Endodermal cell (in vitro differentiated cells): ENCODE measurements at regions not wholly inside any gene's neighbourhood (a gene's known extent, or its start where the extent isn't known, plus 50 kb on each side); places are given as distances from the start of the nearest gene placed in this dataset.

Experiments used
- DNase-seq: peaks from one replicate; pipeline ENCODE4 v3.0.0-alpha.2; 2017
- H3K27ac ChIP-seq: 2 replicates; pipeline ENCODE4 v1.5.1; 2013; ENCODE audit warnings: mild to moderate bottlenecking, low read depth, low read length, moderate library complexity
- H3K27me3 ChIP-seq: 2 replicates; pipeline ENCODE4 v1.6.1; 2013; ENCODE audit warnings: mild to moderate bottlenecking, low read length, moderate library complexity; ENCODE audit not compliant: insufficient read depth, control insufficient read depth, poor library complexity, severe bottlenecking
- H3K36me3 ChIP-seq: 2 replicates; pipeline ENCODE4 v1.7.0; 2013; ENCODE audit warnings: mild to moderate bottlenecking, low read length, moderate library complexity; ENCODE audit not compliant: control insufficient read depth, insufficient read depth
- H3K4me1 ChIP-seq: one replicate; pipeline ENCODE4 v1.7.0; 2013; ENCODE audit warnings: low read length; ENCODE audit not compliant: control insufficient read depth, insufficient read depth
- H3K4me3 ChIP-seq: 2 replicates; pipeline ENCODE4 v1.5.1; 2013; ENCODE audit warnings: mild to moderate bottlenecking, low read length, moderate library complexity
- H3K9ac ChIP-seq: 2 replicates; pipeline ENCODE4 v1.6.1; 2013; ENCODE audit warnings: mild to moderate bottlenecking, low read length, moderate library complexity; ENCODE audit not compliant: poor library complexity, severe bottlenecking; ENCODE audit errors: extremely low read depth
- H3K9me3 ChIP-seq: 2 replicates; pipeline ENCODE4 v1.6.1; 2013; ENCODE audit warnings: mild to moderate bottlenecking, low read length, moderate library complexity; ENCODE audit not compliant: control insufficient read depth
- H3K27ac Mint-ChIP-seq: 2 replicates; pipeline ENCODE4 v1.8.0; 2020; ENCODE audit warnings: mixed read lengths
- H3K27me3 Mint-ChIP-seq: 2 replicates; pipeline ENCODE4 v1.8.0; 2021; ENCODE audit warnings: mild to moderate bottlenecking, mixed read lengths; ENCODE audit not compliant: insufficient read depth
- H3K36me3 Mint-ChIP-seq: 2 replicates; pipeline ENCODE4 v1.8.0; 2020; ENCODE audit warnings: low read depth, mixed read lengths
- H3K4me1 Mint-ChIP-seq: 2 replicates; pipeline ENCODE4 v1.8.0; 2020; ENCODE audit warnings: mixed read lengths
- H3K4me3 Mint-ChIP-seq: 2 replicates; pipeline ENCODE4 v1.8.0; 2020; ENCODE audit warnings: mild to moderate bottlenecking, moderate library complexity, mixed read lengths
- H3K9me3 Mint-ChIP-seq: 2 replicates; pipeline ENCODE4 v1.8.0; 2020; ENCODE audit warnings: mild to moderate bottlenecking, mixed read lengths
- WGBS, 2 experiments: methylation state at CpG; one replicate each; pipeline versions ENCODE4 v1.1.5 to v1.1.7; 2013; ENCODE audit warnings: missing lambda C conversion rate in 2 of 2, mixed read lengths in 1 of 2; ENCODE audit not compliant: insufficient coverage in 1 of 2, insufficient read length in 1 of 2; 5-methylcytosine and 5-hydroxymethylcytosine counted together
- TF ChIP-seq, protein P1 (sequence below): fragments of 200-600 bp; sonication (generic); conservative IDR thresholded peaks from 2 replicates; pipeline ENCODE4 v1.5.0; 2021; ENCODE audit warnings: antibody characterized with exemption, mild to moderate bottlenecking

- no peaks in the 10 kb centered on the region for H3K4me1 ChIP-seq
- H3K27ac Mint-ChIP-seq, result no peak overlapping the region
- no peaks in the 10 kb centered on the region for H3K27me3 ChIP-seq
Measured at GRCh38 chr7:16084370-16084769, 337.0 kb downstream of the CRPPA start.

DNA sequence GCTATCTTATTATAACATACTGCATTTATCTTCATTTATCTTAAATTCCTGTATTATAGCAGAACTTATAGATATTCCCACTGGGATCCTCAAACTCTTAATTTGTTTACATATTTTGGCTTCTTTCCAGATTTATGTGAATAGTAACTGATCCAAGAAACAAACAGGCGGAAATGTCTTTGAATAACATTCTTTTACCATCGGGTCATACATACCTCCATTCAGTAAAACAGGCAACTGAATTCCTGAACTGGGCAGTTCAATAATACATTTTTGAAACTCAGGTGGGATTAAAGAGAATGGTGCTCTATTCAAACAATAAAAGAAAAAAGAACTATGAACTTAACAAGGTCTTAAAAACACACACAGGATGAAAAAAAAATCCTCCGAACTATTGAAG lies 337.4 kb downstream of the CRPPA start:
- Histone ChIP-seq H3K9me3 (no peaks in the 10 kb centered on the region), H3K9ac (no peak overlapping the region), H3K36me3 (no peaks in the 10 kb centered on the region), H3K27ac (no peak overlapping the region), H3K27me3 (no peaks in the 10 kb centered on the region), H3K4me3 (no peak overlapping the region), H3K4me1 (no peaks in the 10 kb centered on the region)
- Mint-ChIP-seq H3K27ac (no peak overlapping the region), H3K36me3 (no peaks in the 10 kb centered on the region), H3K4me1 (no peaks in the 10 kb centered on the region), H3K9me3 (no peaks in the 10 kb centered on the region), H3K4me3 (no peak overlapping the region), H3K27me3 (no peaks in the 10 kb centered on the region)
- TF ChIP-seq, protein P1, sequence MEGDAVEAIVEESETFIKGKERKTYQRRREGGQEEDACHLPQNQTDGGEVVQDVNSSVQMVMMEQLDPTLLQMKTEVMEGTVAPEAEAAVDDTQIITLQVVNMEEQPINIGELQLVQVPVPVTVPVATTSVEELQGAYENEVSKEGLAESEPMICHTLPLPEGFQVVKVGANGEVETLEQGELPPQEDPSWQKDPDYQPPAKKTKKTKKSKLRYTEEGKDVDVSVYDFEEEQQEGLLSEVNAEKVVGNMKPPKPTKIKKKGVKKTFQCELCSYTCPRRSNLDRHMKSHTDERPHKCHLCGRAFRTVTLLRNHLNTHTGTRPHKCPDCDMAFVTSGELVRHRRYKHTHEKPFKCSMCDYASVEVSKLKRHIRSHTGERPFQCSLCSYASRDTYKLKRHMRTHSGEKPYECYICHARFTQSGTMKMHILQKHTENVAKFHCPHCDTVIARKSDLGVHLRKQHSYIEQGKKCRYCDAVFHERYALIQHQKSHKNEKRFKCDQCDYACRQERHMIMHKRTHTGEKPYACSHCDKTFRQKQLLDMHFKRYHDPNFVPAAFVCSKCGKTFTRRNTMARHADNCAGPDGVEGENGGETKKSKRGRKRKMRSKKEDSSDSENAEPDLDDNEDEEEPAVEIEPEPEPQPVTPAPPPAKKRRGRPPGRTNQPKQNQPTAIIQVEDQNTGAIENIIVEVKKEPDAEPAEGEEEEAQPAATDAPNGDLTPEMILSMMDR, result no peak
- WGBS, 2 experiments, result 0 to 64% methylated on average over 1 to 3 of the region's 3 CpGs
- DNase-seq, result no peak

More at GRCh38 chr7:16084370-16084769, 337.0 kb downstream of the CRPPA start:
- Mint-ChIP-seq H3K4me1 (no peaks in the 10 kb centered on the region), H3K27me3 (no peaks in the 10 kb centered on the region), H3K4me3 (no peak overlapping the region), H3K36me3 (no peaks in the 10 kb centered on the region), H3K9me3 (no peaks in the 10 kb centered on the region)
- TF ChIP-seq, protein P1, result no peak
- H3K27ac ChIP-seq, result no peak overlapping the region
- 90 to 93% methylated on average over 2 to 3 of the region's 3 CpGs for WGBS, 2 experiments
- DNase-seq, result no peak
- no peak overlapping the region for H3K9ac ChIP-seq
- H3K36me3 ChIP-seq, result no peaks in the 10 kb centered on the region
- no peaks in the 10 kb centered on the region for H3K9me3 ChIP-seq
- H3K4me3 ChIP-seq, result no peak overlapping the region

DNA sequence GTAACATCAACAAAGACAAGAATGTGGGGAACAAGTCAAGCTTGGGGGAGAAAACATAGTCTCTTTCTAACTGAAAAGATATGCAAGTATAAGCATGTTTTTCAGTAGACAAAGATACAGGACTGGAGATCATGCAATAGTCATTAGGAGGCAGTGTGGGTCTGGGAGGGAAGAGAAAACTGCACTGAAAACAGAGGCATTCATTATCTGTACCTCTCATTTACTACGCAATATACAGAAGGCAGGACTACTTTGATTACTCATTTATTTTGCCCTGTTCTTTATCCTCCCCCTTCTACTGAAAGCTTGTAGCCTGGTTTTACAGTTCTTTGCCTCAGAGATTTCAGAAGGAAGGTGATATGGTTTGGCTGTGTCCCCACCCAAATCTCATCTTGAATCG lies 341.2 kb downstream of the CRPPA start:
- H3K27me3 ChIP-seq, result no peaks in the 10 kb centered on the region
- Mint-ChIP-seq H3K36me3 (no peaks in the 10 kb centered on the region), H3K4me1 (peaks cover 4% of the 10 kb centered on the region), H3K27me3 (no peaks in the 10 kb centered on the region), H3K27ac (no peak overlapping the region), H3K9me3 (no peaks in the 10 kb centered on the region), H3K4me3 (no peak overlapping the region)
- no peaks in the 10 kb centered on the region for H3K9me3 ChIP-seq
- TF ChIP-seq, protein P1, result no peak
- H3K36me3 ChIP-seq, result no peaks in the 10 kb centered on the region
- no peak overlapping the region for H3K9ac ChIP-seq
- 97 to 100% methylated on average over 1 to 2 of the region's 2 CpGs for WGBS, 2 experiments
- no peak for DNase-seq
- H3K4me3 ChIP-seq, result no peak overlapping the region
- H3K27ac ChIP-seq, result no peak overlapping the region
- H3K4me1 ChIP-seq, result no peaks in the 10 kb centered on the region
